ENCODE measurements at regions not wholly inside any gene's neighbourhood (a gene's known extent, or its start where the extent isn't known, plus 50 kb on each side); places are given as distances from the start of the nearest gene placed in this dataset.
"Not testable (repeated sequence)": the region's sequence is repeated elsewhere in the genome, so short reads cannot be mapped to it uniquely, and the experiment has no call there.

- peak in 1 of 3 donors; percentile 67 for DNase-seq
Measured at GRCh38 chr2:20130821-20131645, 79.6 kb upstream of the LAPTM4A start.

GRCh38 chr2:20130160-20130560 is 78.7 kb upstream of the LAPTM4A start:
- no peak for DNase-seq

GRCh38 chr2:20129331-20130159 is 78.1 kb upstream of the LAPTM4A start:
- DNase-seq: no peak

GRCh38 chr2:20128506-20129330 is 77.3 kb upstream of the LAPTM4A start:
- DNase-seq: no peak

GRCh38 chr2:20126469-20126868 is 75.0 kb upstream of the LAPTM4A start:
- DNase-seq: no peak

DNA sequence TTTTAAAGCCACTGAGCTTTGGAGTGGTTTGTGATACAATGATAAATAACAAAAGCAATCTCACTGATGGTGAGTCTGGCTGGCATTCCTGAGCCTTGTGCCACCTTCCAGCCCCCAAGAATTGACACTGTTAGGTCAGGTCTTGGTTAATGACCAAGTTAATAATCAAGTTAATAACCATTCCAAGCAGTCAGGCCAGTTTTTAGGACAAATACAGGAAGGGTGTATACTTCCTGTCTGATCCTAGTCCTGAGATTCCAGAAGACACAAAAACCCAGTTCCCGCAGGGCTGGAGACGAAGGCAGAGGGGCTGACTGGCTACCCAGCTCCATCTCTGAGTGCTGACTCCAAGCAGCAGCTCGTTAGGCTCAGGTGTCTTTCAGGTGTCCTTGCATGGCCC is 74.6 kb upstream of the LAPTM4A start:
- no peak for DNase-seq

DNA sequence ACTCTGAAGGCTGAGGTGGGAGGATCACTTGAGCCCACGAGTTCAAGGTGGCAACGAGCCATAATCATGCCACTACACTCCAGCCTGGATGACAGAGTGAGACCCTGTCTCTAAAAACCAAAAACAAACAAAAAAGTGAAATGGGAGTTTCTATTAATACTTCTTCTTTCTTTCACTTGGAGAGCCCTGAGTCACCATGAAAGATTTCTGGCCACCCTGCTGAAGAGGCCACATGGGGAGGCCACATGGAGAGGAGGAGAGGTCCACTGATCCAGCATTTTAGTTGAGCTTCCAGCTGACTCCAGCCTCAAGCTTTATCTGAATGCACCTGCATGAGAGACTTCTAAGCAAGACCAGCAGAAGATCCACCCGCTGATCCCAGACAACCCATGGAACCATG is 74.2 kb upstream of the LAPTM4A start:
- DNase-seq: no peak

- DNase-seq: no peak
Measured at GRCh38 chr2:20125164-20125563, 73.7 kb upstream of the LAPTM4A start.

DNA sequence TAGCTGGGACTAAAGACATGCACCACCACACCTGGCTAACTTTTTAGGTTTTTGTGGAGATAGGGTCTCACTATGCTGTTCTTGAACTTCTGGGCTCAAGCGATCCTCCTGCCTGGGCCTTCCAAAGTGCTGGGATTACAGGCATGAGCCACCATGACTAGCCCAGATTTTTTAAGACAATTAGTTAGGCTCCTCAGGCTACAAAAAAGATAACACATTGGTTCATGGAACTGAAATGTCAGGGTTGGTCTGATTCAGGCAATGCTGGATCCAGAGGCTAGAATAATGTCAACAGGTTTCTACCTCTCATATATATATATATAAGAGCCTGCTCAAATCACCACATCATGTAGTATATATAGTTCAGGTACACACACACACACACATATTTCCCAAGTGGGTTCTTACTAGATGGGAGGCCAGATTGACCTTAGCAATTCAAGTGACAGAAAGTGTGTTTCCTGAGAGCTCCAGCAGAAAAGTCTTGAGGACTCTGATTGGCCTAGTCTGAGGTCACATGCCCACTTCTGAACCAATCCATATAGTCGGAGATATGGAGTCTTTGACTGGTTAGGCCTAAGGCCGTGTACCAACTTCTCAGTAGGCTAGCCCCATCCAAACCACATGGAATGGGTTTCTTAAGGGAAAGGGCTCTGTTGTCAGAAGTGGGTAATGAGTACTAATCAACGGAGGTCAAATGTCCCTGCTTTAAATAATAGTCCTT is 72.6 kb upstream of the LAPTM4A start:
- no peak for DNase-seq

DNA sequence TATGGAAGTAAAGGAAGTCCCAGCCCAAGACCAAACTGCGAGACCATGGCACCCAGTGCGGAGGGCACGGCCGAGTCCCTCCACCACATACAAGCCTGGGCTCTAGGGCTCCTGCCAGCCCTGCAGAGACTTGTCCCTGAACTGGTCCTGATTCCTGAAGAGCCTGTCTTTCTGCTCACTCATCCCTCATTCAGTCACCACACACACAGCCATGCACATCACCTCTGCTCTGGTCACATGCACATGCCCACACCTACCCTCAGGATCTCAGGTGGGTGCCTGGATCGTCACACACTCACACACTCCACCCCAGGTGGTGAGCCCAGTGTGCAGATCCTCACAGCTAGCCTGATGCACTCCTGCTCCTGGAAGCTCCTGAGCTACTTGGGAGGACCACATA is 71.4 kb upstream of the LAPTM4A start:
- DNase-seq: no peak

- DNase-seq: no peak
Measured at GRCh38 chr2:20120569-20121416, 69.4 kb upstream of the LAPTM4A start.

DNA sequence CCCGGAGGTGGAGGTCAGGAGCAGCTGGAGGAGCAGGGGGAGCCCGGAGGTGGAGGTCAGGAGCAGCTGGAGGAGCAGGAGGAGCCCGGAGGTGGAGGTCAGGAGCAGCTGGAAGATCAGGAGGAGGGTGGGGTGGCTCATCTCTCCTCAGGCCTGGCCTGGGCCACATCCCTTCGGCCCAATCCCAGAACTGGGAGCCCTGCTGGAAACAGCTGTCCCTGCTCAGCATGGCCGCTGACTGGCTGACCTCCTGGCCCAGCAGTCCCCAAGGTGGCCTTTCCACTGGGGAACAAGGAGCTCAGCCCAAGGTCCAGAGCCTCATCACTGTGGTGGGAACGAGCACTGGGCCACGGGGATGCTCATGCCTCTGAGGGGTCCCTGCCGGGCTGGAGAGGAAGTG is 66.6 kb upstream of the LAPTM4A start:
- DNase-seq: no peak

- DNase-seq: no peak
Measured at GRCh38 chr2:20115902-20116301, 64.5 kb upstream of the LAPTM4A start.

GRCh38 chr2:20115374-20115773 is 63.9 kb upstream of the LAPTM4A start:
- no peak for DNase-seq

DNA sequence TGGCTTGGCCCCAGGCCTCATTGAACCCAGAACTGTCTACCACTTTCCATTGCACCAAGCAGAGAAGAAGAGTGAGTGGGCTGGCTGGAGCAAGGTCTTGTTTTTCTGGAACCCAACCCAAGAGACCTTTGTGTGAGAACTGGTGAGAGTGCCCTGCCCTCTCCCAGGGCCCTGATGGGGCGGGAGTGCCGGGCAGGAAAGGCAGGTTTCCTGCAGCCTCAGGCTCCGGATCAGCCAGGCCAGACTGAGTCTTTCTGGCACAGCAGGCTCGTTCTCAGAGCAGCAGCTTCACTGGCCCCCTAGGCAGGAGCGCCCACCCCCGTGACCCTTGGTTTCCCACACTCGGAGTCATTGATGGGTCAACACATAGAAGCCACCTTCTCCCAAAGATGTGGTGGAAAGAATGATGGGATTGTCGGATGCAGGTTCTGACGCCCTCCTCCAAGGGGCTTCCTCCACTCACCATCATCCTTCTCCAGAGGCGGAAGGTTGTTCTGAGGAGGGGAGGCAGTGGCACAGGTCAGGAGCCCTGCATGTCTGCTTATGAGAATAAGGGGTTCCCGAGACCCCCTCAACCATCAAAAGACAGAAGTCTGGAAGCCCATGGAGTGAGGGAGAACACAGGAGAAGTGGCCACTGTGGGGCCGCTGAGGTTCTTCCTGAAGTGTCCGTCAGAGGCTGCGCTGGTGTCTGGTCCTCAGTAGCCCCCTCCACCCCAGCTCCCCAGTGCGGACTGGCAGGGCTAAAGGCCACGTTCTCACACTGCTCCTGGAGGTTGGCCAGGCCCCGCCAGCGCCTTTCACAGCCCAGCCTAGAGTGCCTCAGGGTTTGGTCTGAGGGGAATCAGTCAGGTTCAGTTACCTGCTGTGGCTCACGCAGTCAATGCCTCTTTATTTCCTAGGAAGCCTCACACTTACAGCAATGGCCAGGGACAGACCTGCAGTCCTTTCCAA is 62.8 kb upstream of the LAPTM4A start:
- no peak for DNase-seq

GRCh38 chr2:20113004-20113796 is 61.8 kb upstream of the LAPTM4A start:
- no peak for DNase-seq

DNA sequence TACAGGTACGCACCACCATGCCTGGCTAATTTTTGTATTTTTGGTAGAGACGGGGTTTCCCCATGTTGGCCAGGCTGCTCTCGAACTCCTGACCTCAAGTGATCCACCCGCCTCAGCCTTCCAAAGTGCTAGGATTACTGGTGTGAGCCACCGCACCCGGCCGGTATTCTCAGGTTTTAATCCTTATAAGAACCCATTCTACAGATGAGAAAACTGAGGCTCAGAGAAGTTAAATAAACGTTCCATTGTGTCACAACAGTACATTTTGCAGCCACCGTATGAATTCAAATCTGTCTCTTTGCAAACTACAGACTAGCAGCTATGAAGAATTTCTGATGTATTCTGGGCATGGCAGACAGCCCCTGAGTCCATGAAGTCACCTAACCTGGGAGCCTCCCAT is 60.9 kb upstream of the LAPTM4A start:
- not testable (repeated sequence) for DNase-seq

GRCh38 chr2:20111311-20112131 is 60.1 kb upstream of the LAPTM4A start:
- DNase-seq: no peak
